GM18520 (cell line): ENCODE measurements at regions not wholly inside any gene's neighbourhood (a gene's known extent, or its start where the extent isn't known, plus 50 kb on each side); places are given as distances from the start of the nearest gene placed in this dataset.
"Not testable (repeated sequence)": the region's sequence is repeated elsewhere in the genome, so short reads cannot be mapped to it uniquely, and the experiment has no call there.

Experiments used
- ATAC-seq: cut with Tn5 transposase; IDR thresholded peaks from one replicate; pipeline ENCODE4 v1.9.1; 2021; ENCODE audit not compliant: unreplicated experiment

GRCh38 chr4:79620617-79621016, 212.6 kb upstream of the GK2 start:
- ATAC-seq = no peak

- no peak for ATAC-seq
Measured at GRCh38 chr4:79613269-79613935, 205.4 kb upstream of the GK2 start.

- no peak for ATAC-seq
Measured at GRCh38 chr4:79611026-79611425, 203.0 kb upstream of the GK2 start.

- no peak for ATAC-seq
Measured at GRCh38 chr4:79609817-79610216, 201.8 kb upstream of the GK2 start.

- no peak for ATAC-seq
Measured at GRCh38 chr4:79607979-79608378, 200.0 kb upstream of the GK2 start.

GRCh38 chr4:79604152-79604551, 196.1 kb upstream of the GK2 start:
- ATAC-seq = no peak

GRCh38 chr4:79603681-79604080, 195.7 kb upstream of the GK2 start:
- ATAC-seq = peak; percentile 50

- no peak for ATAC-seq
Measured at GRCh38 chr4:79599691-79600090, 191.7 kb upstream of the GK2 start.

- ATAC-seq = no peak
Measured at GRCh38 chr4:79598801-79599200, 190.8 kb upstream of the GK2 start.

- ATAC-seq = no peak
Measured at GRCh38 chr4:79598214-79598613, 190.2 kb upstream of the GK2 start.

GRCh38 chr4:79597266-79597665, 189.2 kb upstream of the GK2 start:
- ATAC-seq = no peak

GRCh38 chr4:79592218-79592617, 184.2 kb upstream of the GK2 start:
- not testable (repeated sequence) for ATAC-seq

- no peak for ATAC-seq
Measured at GRCh38 chr4:79588679-79589078, 180.7 kb upstream of the GK2 start.

- ATAC-seq = not testable (repeated sequence)
Measured at GRCh38 chr4:79587207-79587606, 179.2 kb upstream of the GK2 start.

GRCh38 chr4:79585834-79586233, 177.8 kb upstream of the GK2 start:
- ATAC-seq = no peak

GRCh38 chr4:79585330-79585729, 177.3 kb upstream of the GK2 start:
- ATAC-seq = no peak

- ATAC-seq = no peak
Measured at GRCh38 chr4:79584902-79585301, 176.9 kb upstream of the GK2 start.

- ATAC-seq = no peak
Measured at GRCh38 chr4:79584352-79584751, 176.3 kb upstream of the GK2 start.

- ATAC-seq = no peak
Measured at GRCh38 chr4:79578606-79579005, 170.6 kb upstream of the GK2 start.

GRCh38 chr4:79576429-79576753, 168.4 kb upstream of the GK2 start:
- peak; percentile 67 for ATAC-seq

GRCh38 chr4:79575709-79576428, 167.8 kb upstream of the GK2 start:
- ATAC-seq = peak; percentile 13

- ATAC-seq = no peak
Measured at GRCh38 chr4:79574741-79575451, 166.9 kb upstream of the GK2 start.
